Uterus (tissue), 3 donors: ENCODE measurements at regions not wholly inside any gene's neighbourhood (a gene's known extent, or its start where the extent isn't known, plus 50 kb on each side); places are given as distances from the start of the nearest gene placed in this dataset.

Source experiments
- DNase-seq, 2 donors: peaks; one replicate each; pipeline ENCODE4 v3.0.0-alpha.2; 2019 to 2020
- H3K27ac ChIP-seq, 2 donors: fragments of 200-600 bp; sonication (generic); 1 replicate in 1 of 2; 2 replicates in 1 of 2; pipeline ENCODE4 v1.5.1; 2016 to 2018
- H3K27me3 ChIP-seq, 2 donors: fragments of 200-600 bp; sonication (generic); one replicate each; pipeline ENCODE4 v1.5.1; 2018 to 2019; ENCODE audit warnings: control low read depth in 1 of 2
- H3K36me3 ChIP-seq, 2 donors: fragments of 200-600 bp; sonication (generic); one replicate each; pipeline ENCODE4 v1.5.1; 2019; ENCODE audit warnings: control low read depth in 1 of 2
- H3K4me1 ChIP-seq, 2 donors: fragments of 200-600 bp; sonication (generic); one replicate each; pipeline ENCODE4 v1.5.1; 2018 to 2019; ENCODE audit warnings: control low read depth in 1 of 2
- H3K4me3 ChIP-seq, 2 donors: fragments of 200-600 bp; sonication (generic); 1 replicate in 1 of 2; 2 replicates in 1 of 2; pipeline ENCODE4 v1.5.1; 2018 to 2019; ENCODE audit warnings: mild to moderate bottlenecking in 1 of 2
- H3K9me3 ChIP-seq, 2 donors: fragments of 200-600 bp; sonication (generic); one replicate each; pipeline ENCODE4 v1.5.1; 2019; ENCODE audit warnings: control low read depth in 1 of 2
- CTCF ChIP-seq, 4 experiments: fragments of 200-600 bp in 2 of 4; fragments of 450-650 bp in 2 of 4; sonication (generic) in 2 of 4; IDR thresholded peaks; one replicate each; pipeline ENCODE4 v1.5.1; 2016 to 2019; ENCODE audit warnings: antibody characterized with exemption in 4 of 4, mild to moderate bottlenecking in 2 of 4, moderate library complexity in 1 of 4
- POLR2A ChIP-seq, 2 donors: fragments of 450-650 bp; IDR thresholded peaks; one replicate each; pipeline ENCODE4 v1.6.1; 2016; ENCODE audit warnings: antibody characterized with exemption in 2 of 2, mild to moderate bottlenecking in 1 of 2, moderate library complexity in 1 of 2
- intact Hi-C: fragments of 100-400 bp; cut with DNase I; formaldehyde crosslinking; loops from one replicate; pipeline ENCODE4 v1.15.1; 2023; ENCODE audit warnings: low total_unique reads
- donor health status: DM: yes; HTN: yes; CAD: no.

GRCh38 chr2:195489101-195489500 is 167.9 kb upstream of the SLC39A10 start:
- H3K27me3 ChIP-seq: no peaks in the 10 kb centered on the region
- H3K4me1 ChIP-seq: no peaks in the 10 kb centered on the region
- H3K9me3 ChIP-seq: no peaks in the 10 kb centered on the region
- intact Hi-C loops: no loop called here
- TF ChIP-seq POLR2A (IDR thresholded peaks at IDR 0.05) (no peak), CTCF (IDR thresholded peaks at IDR 0.05) (no peak)
- H3K4me3 ChIP-seq: no peak overlapping the region
- no peak overlapping the region for H3K27ac ChIP-seq
- DNase-seq: no peak
- H3K36me3 ChIP-seq: no peaks in the 10 kb centered on the region

GRCh38 chr2:195488567-195488966 is 168.5 kb upstream of the SLC39A10 start:
- Histone ChIP-seq H3K27ac (no peak overlapping the region), H3K4me3 (no peak overlapping the region), H3K4me1 (no peaks in the 10 kb centered on the region), H3K9me3 (no peaks in the 10 kb centered on the region), H3K27me3 (no peaks in the 10 kb centered on the region), H3K36me3 (no peaks in the 10 kb centered on the region)
- intact Hi-C loops: no loop called here
- no peak for DNase-seq
- no peak for TF ChIP-seq POLR2A (IDR thresholded peaks at IDR 0.05)
- TF ChIP-seq CTCF (IDR thresholded peaks at IDR 0.05): no peak

- no peaks in the 10 kb centered on the region for H3K4me1 ChIP-seq
- DNase-seq: no peak
- no peaks in the 10 kb centered on the region for H3K36me3 ChIP-seq
- no peaks in the 10 kb centered on the region for H3K27me3 ChIP-seq
- TF ChIP-seq POLR2A (IDR thresholded peaks at IDR 0.05) (no peak), CTCF (IDR thresholded peaks at IDR 0.05) (no peak)
- H3K9me3 ChIP-seq: no peaks in the 10 kb centered on the region
- no peak overlapping the region for H3K27ac ChIP-seq
- no peak overlapping the region for H3K4me3 ChIP-seq
- intact Hi-C loops: no loop called here
Observed at GRCh38 chr2:195486987-195487644, 169.9 kb upstream of the SLC39A10 start.

GRCh38 chr2:195486520-195486919 is 170.5 kb upstream of the SLC39A10 start:
- Histone ChIP-seq H3K36me3 (no peaks in the 10 kb centered on the region), H3K4me1 (no peaks in the 10 kb centered on the region), H3K9me3 (no peaks in the 10 kb centered on the region), H3K4me3 (no peak overlapping the region), H3K27me3 (no peaks in the 10 kb centered on the region), H3K27ac (no peak overlapping the region)
- TF ChIP-seq POLR2A (IDR thresholded peaks at IDR 0.05): no peak
- no peak for TF ChIP-seq CTCF (IDR thresholded peaks at IDR 0.05)
- intact Hi-C loops: no loop called here
- no peak for DNase-seq

- H3K27ac ChIP-seq: no peak overlapping the region
- H3K9me3 ChIP-seq: no peaks in the 10 kb centered on the region
- no peaks in the 10 kb centered on the region for H3K36me3 ChIP-seq
- intact Hi-C loops: no loop called here
- DNase-seq: no peak
- no peaks in the 10 kb centered on the region for H3K27me3 ChIP-seq
- TF ChIP-seq CTCF (IDR thresholded peaks at IDR 0.05) (no peak), POLR2A (IDR thresholded peaks at IDR 0.05) (no peak)
- H3K4me1 ChIP-seq: no peaks in the 10 kb centered on the region
- no peak overlapping the region for H3K4me3 ChIP-seq
Observed at GRCh38 chr2:195482010-195482409, 175.0 kb upstream of the SLC39A10 start.
